ENCODE measurements at regions not wholly inside any gene's neighbourhood (a gene's known extent, or its start where the extent isn't known, plus 50 kb on each side); places are given as distances from the start of the nearest gene placed in this dataset.

- TF ChIP-seq CTCF (IDR thresholded peaks at IDR 0.05) (no peak), JUN (CRISPR knock-in tag; IDR thresholded peaks at IDR 0.05) (no peak), ZNF232 (CRISPR knock-in tag; IDR thresholded peaks at IDR 0.05) (no peak), USF2 (CRISPR knock-in tag; IDR thresholded peaks at IDR 0.05) (no peak), MAX (CRISPR knock-in tag; IDR thresholded peaks at IDR 0.05) (no peak)
These were observed 56.7 kb upstream of the PTCH1 start for GRCh38 chr9:95573463-95573862.

Data from WTC11 (cell line).